SK-N-SH (cell line): ENCODE measurements at regions not wholly inside any gene's neighbourhood (a gene's known extent, or its start where the extent isn't known, plus 50 kb on each side); places are given as distances from the start of the nearest gene placed in this dataset.

Experiments
- ELF1 ChIP-seq: IDR thresholded peaks from 2 replicates; pipeline ENCODE4 v1.4.0; 2012
- EP300 ChIP-seq, 2 experiments: IDR thresholded peaks; 2 replicates each; pipeline versions ENCODE4 v1.4.0 to v1.6.1; 2012; ENCODE audit warnings: borderline replicate concordance in 1 of 2, low read depth in 1 of 2, low read length in 1 of 2
- GABPA ChIP-seq: IDR thresholded peaks from 2 replicates; pipeline ENCODE4 v1.4.0; 2012; ENCODE audit warnings: low read depth, mild to moderate bottlenecking
- NFIC ChIP-seq: IDR thresholded peaks from 2 replicates; pipeline ENCODE4 v1.4.0; 2012; ENCODE audit warnings: borderline replicate concordance
- POLR2AphosphoS5 ChIP-seq: IDR thresholded peaks from 2 replicates; pipeline ENCODE4 v1.6.1; 2012; ENCODE audit warnings: low read depth, low read length
- TAF1 ChIP-seq: IDR thresholded peaks from 2 replicates; pipeline ENCODE4 v1.6.1; 2012; ENCODE audit warnings: low read depth, mild to moderate bottlenecking, low read length, moderate library complexity, borderline replicate concordance
- TCF12 ChIP-seq: IDR thresholded peaks from 2 replicates; pipeline ENCODE4 v1.4.0; 2012
- TEAD4 ChIP-seq: IDR thresholded peaks from 2 replicates; pipeline ENCODE4 v1.4.0; 2012; ENCODE audit warnings: mild to moderate bottlenecking, borderline replicate concordance; ENCODE audit not compliant: insufficient read depth
- TF ChIP-seq, protein P1 (sequence below): fragments of 200-600 bp; sonication (generic); IDR thresholded peaks from 2 replicates; pipeline ENCODE4 v1.6.1; 2017; ENCODE audit warnings: antibody characterized with exemption, mild to moderate bottlenecking, moderate library complexity
- TF ChIP-seq, protein P2 (sequence below): IDR thresholded peaks from 2 replicates; pipeline ENCODE4 v1.4.0; 2012; ENCODE audit warnings: low read depth, borderline replicate concordance
- TF ChIP-seq, protein P3 (sequence below): IDR thresholded peaks from 2 replicates; pipeline ENCODE4; 2012
- TF ChIP-seq, protein P4 (sequence below): IDR thresholded peaks from 2 replicates; pipeline ENCODE4 v1.4.0; 2012; ENCODE audit warnings: low read depth

DNA sequence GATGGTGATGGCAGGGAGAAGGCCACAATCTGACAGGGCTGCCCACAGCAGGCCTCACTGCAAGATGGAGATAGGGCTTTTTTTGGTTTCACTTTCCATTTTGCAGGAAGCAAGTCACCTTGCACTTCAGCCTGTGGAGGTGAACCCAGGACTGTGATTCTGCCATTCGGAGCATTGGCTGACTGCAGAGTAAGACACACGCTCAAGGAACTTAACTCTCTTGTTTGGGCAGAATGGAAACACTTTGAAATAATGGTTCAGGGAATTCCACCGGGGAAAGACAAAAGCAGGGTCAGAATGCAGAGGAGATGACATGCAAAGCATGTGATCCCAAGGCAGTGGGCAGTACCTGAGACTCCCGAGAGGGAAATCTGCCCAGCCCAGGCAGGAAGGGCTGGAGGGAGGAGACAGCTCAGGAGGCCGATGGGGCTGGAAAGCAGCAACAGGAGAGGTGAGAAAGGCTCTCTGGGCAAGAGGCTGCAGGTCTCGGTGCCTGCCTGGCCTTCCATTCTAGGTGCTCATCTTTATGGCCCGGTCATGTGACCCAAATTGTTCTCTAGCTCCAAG lies 58.7 kb upstream of the PRMT8 start:
- TF ChIP-seq TEAD4 (no peak), GABPA (no peak), POLR2AphosphoS5 (no peak), TAF1 (no peak), NFIC (no peak), ELF1 (no peak), EP300 (IDR thresholded peaks at IDR 0.05; ENCODE audit: borderline replicate concordance in 1 of 2, low read depth in 1 of 2, low read length in 1 of 2) (no peak), TCF12 (no peak)
- TF ChIP-seq, protein P1, sequence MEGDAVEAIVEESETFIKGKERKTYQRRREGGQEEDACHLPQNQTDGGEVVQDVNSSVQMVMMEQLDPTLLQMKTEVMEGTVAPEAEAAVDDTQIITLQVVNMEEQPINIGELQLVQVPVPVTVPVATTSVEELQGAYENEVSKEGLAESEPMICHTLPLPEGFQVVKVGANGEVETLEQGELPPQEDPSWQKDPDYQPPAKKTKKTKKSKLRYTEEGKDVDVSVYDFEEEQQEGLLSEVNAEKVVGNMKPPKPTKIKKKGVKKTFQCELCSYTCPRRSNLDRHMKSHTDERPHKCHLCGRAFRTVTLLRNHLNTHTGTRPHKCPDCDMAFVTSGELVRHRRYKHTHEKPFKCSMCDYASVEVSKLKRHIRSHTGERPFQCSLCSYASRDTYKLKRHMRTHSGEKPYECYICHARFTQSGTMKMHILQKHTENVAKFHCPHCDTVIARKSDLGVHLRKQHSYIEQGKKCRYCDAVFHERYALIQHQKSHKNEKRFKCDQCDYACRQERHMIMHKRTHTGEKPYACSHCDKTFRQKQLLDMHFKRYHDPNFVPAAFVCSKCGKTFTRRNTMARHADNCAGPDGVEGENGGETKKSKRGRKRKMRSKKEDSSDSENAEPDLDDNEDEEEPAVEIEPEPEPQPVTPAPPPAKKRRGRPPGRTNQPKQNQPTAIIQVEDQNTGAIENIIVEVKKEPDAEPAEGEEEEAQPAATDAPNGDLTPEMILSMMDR = no peak
- TF ChIP-seq, protein P2, sequence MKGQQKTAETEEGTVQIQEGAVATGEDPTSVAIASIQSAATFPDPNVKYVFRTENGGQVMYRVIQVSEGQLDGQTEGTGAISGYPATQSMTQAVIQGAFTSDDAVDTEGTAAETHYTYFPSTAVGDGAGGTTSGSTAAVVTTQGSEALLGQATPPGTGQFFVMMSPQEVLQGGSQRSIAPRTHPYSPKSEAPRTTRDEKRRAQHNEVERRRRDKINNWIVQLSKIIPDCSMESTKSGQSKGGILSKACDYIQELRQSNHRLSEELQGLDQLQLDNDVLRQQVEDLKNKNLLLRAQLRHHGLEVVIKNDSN = no peak
- TF ChIP-seq, protein P3, sequence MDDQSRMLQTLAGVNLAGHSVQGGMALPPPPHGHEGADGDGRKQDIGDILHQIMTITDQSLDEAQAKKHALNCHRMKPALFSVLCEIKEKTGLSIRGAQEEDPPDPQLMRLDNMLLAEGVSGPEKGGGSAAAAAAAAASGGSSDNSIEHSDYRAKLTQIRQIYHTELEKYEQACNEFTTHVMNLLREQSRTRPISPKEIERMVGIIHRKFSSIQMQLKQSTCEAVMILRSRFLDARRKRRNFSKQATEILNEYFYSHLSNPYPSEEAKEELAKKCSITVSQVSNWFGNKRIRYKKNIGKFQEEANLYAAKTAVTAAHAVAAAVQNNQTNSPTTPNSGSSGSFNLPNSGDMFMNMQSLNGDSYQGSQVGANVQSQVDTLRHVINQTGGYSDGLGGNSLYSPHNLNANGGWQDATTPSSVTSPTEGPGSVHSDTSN = no peak
- TF ChIP-seq, protein P4, sequence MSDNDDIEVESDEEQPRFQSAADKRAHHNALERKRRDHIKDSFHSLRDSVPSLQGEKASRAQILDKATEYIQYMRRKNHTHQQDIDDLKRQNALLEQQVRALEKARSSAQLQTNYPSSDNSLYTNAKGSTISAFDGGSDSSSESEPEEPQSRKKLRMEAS = no peak
